Stomach smooth muscle (tissue), 2 donors: ENCODE measurements at regions not wholly inside any gene's neighbourhood (a gene's known extent, or its start where the extent isn't known, plus 50 kb on each side); places are given as distances from the start of the nearest gene placed in this dataset.

ENCODE experiments used
- H3K27ac ChIP-seq: one replicate; pipeline ENCODE4 v1.7.0; 2013; ENCODE audit warnings: mild to moderate bottlenecking, low read length, inconsistent platforms
- H3K27me3 ChIP-seq, 2 donors: one replicate each; pipeline ENCODE4 v1.7.0; 2013; ENCODE audit warnings: low read length in 2 of 2; ENCODE audit not compliant: insufficient read depth in 2 of 2, control insufficient read depth in 1 of 2
- H3K36me3 ChIP-seq, 2 donors: one replicate each; pipeline ENCODE4 v1.7.0; 2013; ENCODE audit warnings: low read length in 2 of 2; ENCODE audit not compliant: control insufficient read depth in 2 of 2, insufficient read depth in 2 of 2
- H3K4me1 ChIP-seq: one replicate; pipeline ENCODE4 v1.7.0; 2013; ENCODE audit warnings: low read length; ENCODE audit not compliant: control insufficient read depth, insufficient read depth
- H3K4me3 ChIP-seq, 2 donors: one replicate each; pipeline ENCODE4 v1.7.0; 2013; ENCODE audit warnings: low read length in 2 of 2
- H3K9ac ChIP-seq, 2 donors: one replicate each; pipeline ENCODE4 v1.7.0; 2013; ENCODE audit warnings: low read length in 2 of 2, mild to moderate bottlenecking in 1 of 2
- H3K9me3 ChIP-seq, 2 donors: one replicate each; pipeline ENCODE4 v1.7.0; 2013; ENCODE audit warnings: low read length in 2 of 2; ENCODE audit not compliant: control insufficient read depth in 2 of 2
- donor health status: healthy.
- donor health status: Pancreatic carcinoma.

DNA sequence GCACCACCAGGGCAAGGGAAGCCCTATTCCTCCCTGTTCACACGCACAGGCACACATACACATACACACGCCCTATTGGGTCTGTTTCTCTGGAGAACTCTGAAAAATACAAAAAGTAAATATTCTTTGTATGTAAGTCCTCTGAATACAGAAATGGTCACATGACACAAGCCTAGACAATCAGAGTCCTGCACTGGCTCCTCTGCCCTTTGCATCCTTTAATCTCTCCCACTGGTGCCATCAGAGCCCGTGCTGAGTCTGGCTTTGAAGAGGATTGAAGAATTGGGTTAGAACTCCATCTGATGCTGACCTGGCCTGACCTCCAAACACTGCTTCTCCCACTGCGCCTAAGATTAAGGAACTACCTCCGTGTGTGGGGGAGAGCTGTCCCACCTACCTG lies 273.2 kb upstream of the TBX3 start:
- H3K9me3 ChIP-seq, result no peaks in the 10 kb centered on the region
- H3K27ac ChIP-seq, result no peak overlapping the region
- peaks cover 5% of the 10 kb centered on the region for H3K4me1 ChIP-seq
- no peak overlapping the region for H3K9ac ChIP-seq
- H3K27me3 ChIP-seq, result no peaks in the 10 kb centered on the region
- no peaks in the 10 kb centered on the region for H3K36me3 ChIP-seq
- H3K4me3 ChIP-seq, result no peak overlapping the region

DNA sequence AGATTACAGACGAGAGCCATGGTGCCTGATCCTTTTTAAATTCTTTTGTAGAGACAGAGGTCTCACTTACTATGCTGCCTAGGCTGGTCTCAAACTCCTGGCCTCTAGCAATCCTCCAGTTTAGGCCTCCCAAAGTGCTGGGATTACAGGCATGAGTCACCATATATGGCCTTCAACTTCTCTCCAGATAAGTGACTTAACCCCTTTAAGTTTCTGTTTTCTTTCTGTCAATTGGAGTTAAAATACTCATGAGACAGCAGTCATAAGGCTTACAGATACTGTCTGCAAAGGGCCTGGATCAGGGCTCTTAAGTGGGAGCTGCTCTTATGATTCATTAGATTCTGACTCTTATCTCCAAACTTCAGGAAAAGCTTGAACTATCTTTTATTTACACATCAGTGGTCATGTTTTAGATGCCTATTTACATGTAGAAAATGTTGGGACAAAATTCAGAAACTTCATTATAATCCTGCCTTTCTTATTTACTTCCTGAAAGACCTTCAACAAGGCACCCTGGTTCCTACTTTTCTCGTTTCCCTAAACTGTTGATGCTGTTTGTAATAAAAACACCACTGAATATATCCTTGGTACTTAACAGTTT lies 271.5 kb upstream of the TBX3 start:
- no peaks in the 10 kb centered on the region for H3K36me3 ChIP-seq
- no peak overlapping the region for H3K9ac ChIP-seq
- no peaks in the 10 kb centered on the region for H3K27me3 ChIP-seq
- H3K4me1 ChIP-seq, result peaks cover 5% of the 10 kb centered on the region
- no peak overlapping the region for H3K27ac ChIP-seq
- H3K4me3 ChIP-seq, result no peak overlapping the region
- no peaks in the 10 kb centered on the region for H3K9me3 ChIP-seq

DNA sequence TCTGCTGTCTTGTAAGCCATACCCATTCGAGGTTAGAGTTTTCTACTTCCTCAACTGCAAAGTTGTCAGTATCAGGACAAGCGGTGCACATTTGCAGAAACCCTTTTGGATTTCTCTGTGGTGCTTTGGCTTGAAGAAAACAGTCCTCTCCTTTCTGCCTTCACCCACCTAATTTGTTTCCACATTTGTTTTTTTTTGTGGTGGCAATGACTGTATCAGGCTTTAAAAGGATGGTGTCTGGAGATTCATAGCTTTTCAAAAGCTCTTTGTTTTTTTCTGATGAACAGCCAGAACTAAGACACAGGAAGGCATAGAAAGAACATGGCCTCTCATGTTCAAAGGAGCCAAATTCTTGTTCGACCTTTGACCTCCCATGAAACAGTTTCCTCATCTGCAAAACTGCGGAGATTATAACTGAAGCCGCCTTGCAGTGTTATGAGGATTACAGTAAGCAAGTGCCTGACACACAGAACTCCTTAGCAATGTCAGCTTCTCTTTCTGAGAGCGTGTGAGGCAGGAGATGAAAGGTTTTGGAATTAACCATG lies 270.6 kb upstream of the TBX3 start:
- H3K4me1 ChIP-seq, result peaks cover 5% of the 10 kb centered on the region
- H3K4me3 ChIP-seq, result no peak overlapping the region
- H3K9me3 ChIP-seq, result no peaks in the 10 kb centered on the region
- H3K36me3 ChIP-seq, result no peaks in the 10 kb centered on the region
- H3K27ac ChIP-seq, result no peak overlapping the region
- H3K9ac ChIP-seq, result no peak overlapping the region
- no peaks in the 10 kb centered on the region for H3K27me3 ChIP-seq

DNA sequence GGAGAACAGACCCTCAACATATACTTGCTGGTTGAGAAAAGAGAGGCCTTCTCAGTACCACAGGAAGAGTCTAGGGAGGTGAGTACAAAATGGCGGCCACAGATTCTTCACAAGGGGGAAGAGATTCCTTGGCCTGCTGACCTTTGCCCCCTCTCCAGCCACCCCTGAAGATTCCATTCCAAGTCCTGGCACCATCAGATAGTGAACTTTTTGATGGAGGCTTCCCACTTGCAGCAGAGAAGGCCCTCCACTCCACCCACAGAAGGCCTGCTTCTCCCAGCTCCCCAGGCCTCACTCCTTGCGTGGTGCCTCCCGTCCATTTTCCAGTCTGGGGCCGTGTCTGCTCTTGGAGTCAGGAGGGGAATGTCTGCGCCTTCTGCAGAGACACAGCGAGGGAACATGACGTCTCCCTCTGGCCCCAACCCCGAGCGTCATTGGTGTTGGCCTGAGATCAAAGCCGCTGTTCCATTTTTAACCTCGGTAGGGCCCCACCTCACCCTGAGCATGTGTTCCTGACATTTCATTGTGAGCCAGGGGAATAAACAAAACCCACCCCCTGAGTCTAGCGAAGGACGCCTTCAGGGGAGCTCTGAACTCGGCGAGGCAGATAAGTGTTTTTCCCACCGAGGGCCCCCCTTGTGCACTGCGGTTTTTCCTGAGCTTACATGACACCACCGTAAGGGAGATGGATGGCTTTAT lies 268.7 kb upstream of the TBX3 start:
- Histone ChIP-seq H3K9ac (no peak overlapping the region), H3K9me3 (no peaks in the 10 kb centered on the region), H3K36me3 (no peaks in the 10 kb centered on the region), H3K27me3 (no peaks in the 10 kb centered on the region), H3K27ac (no peak overlapping the region), H3K4me3 (peak overlapping the region in 1 of 2 donors; percentile 40), H3K4me1 (peaks cover 5% of the 10 kb centered on the region)

DNA sequence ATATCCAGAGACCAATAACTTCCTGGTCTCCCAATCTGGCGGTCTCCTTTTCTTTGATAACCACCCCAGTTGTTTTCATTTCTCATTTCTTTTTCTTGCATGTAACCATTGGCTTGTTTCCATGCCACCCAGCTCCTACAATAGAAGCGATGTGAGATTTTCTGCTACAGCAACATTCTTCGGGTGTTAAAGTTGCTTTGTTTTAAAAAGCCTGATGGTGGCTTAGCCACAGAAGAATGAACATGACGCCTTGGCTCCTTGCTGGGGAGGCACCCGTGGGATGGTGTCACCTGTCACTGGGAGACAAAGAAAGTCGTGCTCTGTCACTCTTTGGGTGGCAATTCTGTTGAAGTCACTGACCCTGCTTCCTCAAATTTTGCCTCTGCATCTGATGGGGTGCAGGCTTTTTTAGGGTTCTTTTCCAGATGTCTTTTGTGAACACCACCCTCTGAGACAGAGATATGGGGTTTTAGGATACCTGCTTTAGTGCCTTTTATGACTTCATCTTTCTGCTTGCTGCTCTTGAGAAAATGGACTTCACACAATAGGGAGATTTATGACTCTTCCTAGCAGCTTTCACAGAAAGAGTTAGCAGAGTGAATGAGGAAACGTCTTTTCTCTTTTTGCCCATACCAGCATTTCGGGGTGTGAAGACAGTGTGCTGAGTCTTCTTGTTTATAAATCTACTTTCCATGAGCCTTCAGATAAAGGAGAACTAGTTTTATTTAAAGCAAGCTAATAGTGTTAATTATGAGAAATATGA lies 265.3 kb upstream of the TBX3 start:
- Histone ChIP-seq H3K4me1 (peaks cover 5% of the 10 kb centered on the region), H3K4me3 (no peak overlapping the region), H3K9me3 (no peaks in the 10 kb centered on the region), H3K9ac (no peak overlapping the region), H3K27ac (no peak overlapping the region), H3K27me3 (no peaks in the 10 kb centered on the region), H3K36me3 (no peaks in the 10 kb centered on the region)

DNA sequence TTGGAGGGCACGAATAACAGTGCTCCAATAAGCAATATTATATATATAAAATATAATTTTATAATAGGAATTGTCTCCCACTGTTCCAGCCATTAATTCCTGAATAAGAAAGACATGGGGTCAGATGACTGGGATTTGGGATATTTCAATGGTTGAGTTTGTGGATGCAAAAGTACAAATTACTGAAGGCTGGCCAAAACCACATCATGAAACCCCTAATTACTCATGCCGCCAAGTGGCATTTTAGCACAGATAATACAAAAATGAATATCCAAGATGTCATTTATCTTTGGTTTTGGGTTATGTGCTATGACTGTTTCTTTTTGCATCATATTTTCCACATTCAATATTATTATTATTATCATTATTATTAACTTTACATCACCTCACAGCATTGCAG lies 261.4 kb upstream of the TBX3 start:
- no peak overlapping the region for H3K9ac ChIP-seq
- peaks cover under 1 to 3% of the 10 kb centered on the region in 2 donors for H3K9me3 ChIP-seq
- no peaks in the 10 kb centered on the region for H3K27me3 ChIP-seq
- no peaks in the 10 kb centered on the region for H3K4me1 ChIP-seq
- H3K36me3 ChIP-seq, result no peaks in the 10 kb centered on the region
- no peak overlapping the region for H3K4me3 ChIP-seq
- H3K27ac ChIP-seq, result no peak overlapping the region

DNA sequence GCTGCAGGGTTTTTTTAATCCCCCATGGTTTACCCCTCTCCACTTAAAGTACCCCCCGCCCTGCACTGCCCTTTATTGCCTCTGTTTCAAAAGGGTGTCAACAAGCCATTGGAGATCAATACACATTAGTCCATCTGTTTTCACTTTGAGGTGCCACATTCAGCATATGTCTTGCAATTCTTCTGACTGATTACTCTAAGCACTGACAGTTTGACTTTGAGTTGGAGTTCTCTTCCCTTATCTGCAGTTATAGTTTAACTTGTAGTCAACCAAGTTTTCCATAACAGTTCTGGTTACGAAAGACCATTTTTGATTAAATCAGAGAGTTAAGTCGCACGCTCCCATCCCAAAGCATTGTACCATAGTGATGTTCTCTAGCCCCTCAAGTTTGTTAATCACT lies 260.8 kb upstream of the TBX3 start:
- no peak overlapping the region for H3K27ac ChIP-seq
- peaks cover 5 to 7% of the 10 kb centered on the region in 2 donors for H3K9me3 ChIP-seq
- no peaks in the 10 kb centered on the region for H3K4me1 ChIP-seq
- no peaks in the 10 kb centered on the region for H3K36me3 ChIP-seq
- H3K4me3 ChIP-seq, result no peak overlapping the region
- peaks cover 0 to 2% of the 10 kb centered on the region in 2 donors for H3K27me3 ChIP-seq
- no peak overlapping the region for H3K9ac ChIP-seq

DNA sequence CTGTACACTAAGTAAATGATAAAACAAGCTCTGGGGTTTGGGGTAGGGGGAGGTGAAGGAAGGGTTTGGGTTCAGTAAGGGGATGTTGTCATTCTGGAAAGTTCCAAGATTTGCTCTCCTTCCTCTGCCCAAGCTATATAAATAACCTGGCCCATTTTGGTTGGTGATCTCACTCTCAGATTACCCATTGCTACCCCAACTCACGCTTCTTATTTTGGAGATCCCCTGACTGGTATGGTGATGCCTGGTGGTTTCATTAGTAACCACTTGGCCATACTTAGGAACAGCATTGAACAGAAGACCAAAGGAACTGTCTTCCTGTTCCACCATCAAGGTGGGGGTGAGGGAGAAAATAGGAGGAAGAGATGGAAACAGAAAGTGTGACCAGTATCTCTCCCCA lies 259.6 kb upstream of the TBX3 start:
- Histone ChIP-seq H3K9me3 (peaks cover 5 to 7% of the 10 kb centered on the region in 2 donors), H3K4me1 (no peaks in the 10 kb centered on the region), H3K27ac (no peak overlapping the region), H3K9ac (no peak overlapping the region), H3K36me3 (no peaks in the 10 kb centered on the region), H3K27me3 (peaks cover 0 to 2% of the 10 kb centered on the region in 2 donors), H3K4me3 (no peak overlapping the region)

DNA sequence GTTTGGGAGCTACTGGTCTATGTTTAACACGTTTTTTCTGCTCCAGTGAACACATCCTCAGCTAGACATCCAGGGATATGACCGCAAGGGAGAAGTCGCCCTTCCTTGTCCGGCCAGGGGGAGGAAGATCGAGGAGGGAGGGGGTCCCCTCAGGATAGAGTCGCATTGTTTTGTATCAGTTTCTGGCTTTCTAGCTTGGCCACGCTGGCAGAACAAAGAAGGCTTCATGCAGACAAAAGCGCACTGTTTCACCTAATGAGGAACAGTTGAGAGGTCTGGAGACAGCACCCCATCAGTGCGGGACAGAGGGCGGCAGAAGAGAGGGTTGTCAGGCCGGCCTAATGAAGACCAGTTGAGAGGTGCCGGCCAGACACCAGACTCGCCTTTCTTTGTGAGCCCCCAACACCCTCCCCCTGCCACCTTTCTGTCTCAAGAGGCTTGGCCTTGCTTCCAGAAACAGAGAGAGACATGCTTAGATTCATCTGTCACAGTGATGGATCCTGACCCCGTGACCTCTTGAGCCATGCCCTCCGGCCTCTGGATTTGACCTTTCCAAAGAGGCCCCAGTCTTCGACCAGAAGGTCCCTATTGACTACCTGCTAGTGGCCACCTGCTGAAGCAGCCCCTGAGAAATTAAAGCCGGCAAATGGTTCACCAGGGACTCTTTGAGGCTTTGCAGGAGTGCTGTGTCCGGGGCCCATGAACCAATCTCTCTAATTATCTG lies 254.7 kb upstream of the TBX3 start:
- H3K27me3 ChIP-seq, result peaks cover 0 to 2% of the 10 kb centered on the region in 2 donors
- H3K36me3 ChIP-seq, result no peaks in the 10 kb centered on the region
- no peak overlapping the region for H3K27ac ChIP-seq
- no peaks in the 10 kb centered on the region for H3K4me1 ChIP-seq
- H3K4me3 ChIP-seq, result no peak overlapping the region
- no peak overlapping the region for H3K9ac ChIP-seq
- H3K9me3 ChIP-seq, result peaks cover 5 to 7% of the 10 kb centered on the region in 2 donors
